GM23338 (cell line): ENCODE measurements at regions not wholly inside any gene's neighbourhood (a gene's known extent, or its start where the extent isn't known, plus 50 kb on each side); places are given as distances from the start of the nearest gene placed in this dataset.
A peak's percentile ranks its signal among the peaks of the same experiment; 100 is the strongest.

Experiments
- ATAC-seq: fragments of 200-7000 bp; cut with Tn5 transposase; 3 replicates; pipeline ENCODE4 v1.9.1; 2020
- DNase-seq: peaks from one replicate; pipeline ENCODE4 v3.0.0-alpha.2; 2015; ENCODE audit warnings: low spot score
- H2AFZ ChIP-seq: fragments of 200-600 bp; sonication (generic); 2 replicates; pipeline ENCODE4 v1.8.0; 2016; ENCODE audit warnings: antibody characterized with exemption, mild to moderate bottlenecking, moderate library complexity
- H3F3A ChIP-seq: fragments of 200-600 bp; sonication (generic); replicated peaks from 2 replicates; pipeline ENCODE4 v1.8.0; 2017; ENCODE audit warnings: antibody characterized with exemption, mixed run types, low read depth
- H3K27ac ChIP-seq: fragments of 200-600 bp; sonication (generic); 2 replicates; pipeline ENCODE4 v1.6.1; 2016; ENCODE audit warnings: low read depth
- H3K27me3 ChIP-seq: fragments of 200-600 bp; sonication (generic); 2 replicates; pipeline ENCODE4 v1.8.0; 2016; ENCODE audit warnings: mild to moderate bottlenecking, mixed run types, moderate library complexity; ENCODE audit not compliant: insufficient read depth
- H3K36me3 ChIP-seq: fragments of 200-600 bp; sonication (generic); 2 replicates; pipeline ENCODE4 v1.8.0; 2016; ENCODE audit warnings: mild to moderate bottlenecking; ENCODE audit not compliant: insufficient read depth
- H3K4me1 ChIP-seq: fragments of 200-600 bp; sonication (generic); 2 replicates; pipeline ENCODE4 v1.8.0; 2016; ENCODE audit warnings: mild to moderate bottlenecking, moderate library complexity; ENCODE audit not compliant: insufficient read depth
- H3K4me2 ChIP-seq: fragments of 200-600 bp; sonication (generic); 2 replicates; pipeline ENCODE4 v1.7.1; 2017; ENCODE audit warnings: mixed run types
- H3K4me3 ChIP-seq: fragments of 200-600 bp; sonication (generic); 2 replicates; pipeline ENCODE4 v1.6.1; 2016; ENCODE audit warnings: mixed run types
- H3K79me2 ChIP-seq: fragments of 200-600 bp; sonication (generic); replicated peaks from 2 replicates; pipeline ENCODE4 v1.8.0; 2017; ENCODE audit warnings: mild to moderate bottlenecking; ENCODE audit not compliant: insufficient read depth
- H3K9me2 ChIP-seq: fragments of 200-600 bp; sonication (generic); 2 replicates; pipeline ENCODE4 v1.8.0; 2017; ENCODE audit not compliant: insufficient read depth
- H4K20me1 ChIP-seq: fragments of 200-600 bp; sonication (generic); replicated peaks from 2 replicates; pipeline ENCODE4 v1.8.0; 2017; ENCODE audit warnings: mild to moderate bottlenecking; ENCODE audit not compliant: insufficient read depth
- H3K27ac Mint-ChIP-seq: 2 replicates; pipeline ENCODE4 v1.8.0; 2020; ENCODE audit warnings: inconsistent platforms, mild to moderate bottlenecking, moderate library complexity, mixed read lengths
- H3K27me3 Mint-ChIP-seq: 3 replicates; pipeline ENCODE4 v1.8.0; 2022; ENCODE audit warnings: low read depth, mild to moderate bottlenecking, moderate library complexity, mixed read lengths, inconsistent platforms; ENCODE audit not compliant: insufficient read depth, poor library complexity
- H3K36me3 Mint-ChIP-seq: 3 replicates; pipeline ENCODE4 v1.8.0; 2021; ENCODE audit warnings: low read depth, mild to moderate bottlenecking, inconsistent platforms, moderate library complexity, mixed read lengths
- H3K4me1 Mint-ChIP-seq: 3 replicates; pipeline ENCODE4 v1.8.0; 2020; ENCODE audit warnings: mild to moderate bottlenecking, inconsistent platforms, mixed read lengths
- H3K4me3 Mint-ChIP-seq: 3 replicates; pipeline ENCODE4 v1.8.0; 2021; ENCODE audit warnings: moderate library complexity, mild to moderate bottlenecking, inconsistent platforms, mixed read lengths
- H3K9me3 Mint-ChIP-seq: 3 replicates; pipeline ENCODE4 v1.8.0; 2020; ENCODE audit warnings: moderate library complexity, mild to moderate bottlenecking, inconsistent platforms, mixed read lengths
- CREB1 ChIP-seq: fragments of 250-450 bp; sonication (Bioruptor Pico); IDR thresholded peaks from 2 replicates; pipeline ENCODE4 v1.5.0; 2020; ENCODE audit warnings: low read depth, mild to moderate bottlenecking, moderate library complexity
- POLR2AphosphoS5 ChIP-seq: IDR thresholded peaks from 2 replicates; pipeline ENCODE4 v1.6.1; 2016; ENCODE audit warnings: antibody characterized with exemption, low read depth
- STAT1 ChIP-seq: IDR thresholded peaks from one replicate; pipeline ENCODE4 v1.6.1; 2016; ENCODE audit warnings: antibody characterized with exemption; ENCODE audit not compliant: unreplicated experiment
- TF ChIP-seq, protein P1 (sequence below): fragments of 250-450 bp; sonication (Bioruptor Pico); IDR thresholded peaks from 2 replicates; pipeline ENCODE4 v1.5.0; 2020; ENCODE audit warnings: mild to moderate bottlenecking, moderate library complexity
- TF ChIP-seq, protein P2 (sequence below): IDR thresholded peaks from 2 replicates; pipeline ENCODE4 v1.6.1; 2016; ENCODE audit warnings: antibody characterized with exemption
- TF ChIP-seq, protein P3 (sequence below): IDR thresholded peaks from one replicate; pipeline ENCODE4 v1.6.1; 2018; ENCODE audit warnings: antibody characterized with exemption; ENCODE audit not compliant: unreplicated experiment

DNA sequence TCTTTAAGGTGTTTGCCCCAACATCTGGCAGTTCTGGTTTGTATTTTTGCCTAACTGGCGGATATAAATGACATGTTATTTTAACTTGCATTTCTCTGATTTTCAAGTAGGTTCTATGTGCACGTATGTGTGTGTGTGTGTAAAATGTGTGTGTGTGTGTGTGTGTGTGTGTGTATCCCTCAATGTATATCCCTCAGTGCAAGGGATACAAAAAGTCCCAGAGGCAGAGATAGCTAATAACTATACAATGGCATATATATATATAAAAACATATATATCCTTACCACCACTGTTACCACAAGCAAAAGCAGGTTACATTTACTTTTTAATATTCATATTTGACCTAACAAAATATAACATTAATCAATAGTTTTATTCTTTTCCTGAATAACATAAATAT lies 95.0 kb upstream of the NR5A2 start:
- TF ChIP-seq STAT1, result no peak
- TF ChIP-seq, protein P1, sequence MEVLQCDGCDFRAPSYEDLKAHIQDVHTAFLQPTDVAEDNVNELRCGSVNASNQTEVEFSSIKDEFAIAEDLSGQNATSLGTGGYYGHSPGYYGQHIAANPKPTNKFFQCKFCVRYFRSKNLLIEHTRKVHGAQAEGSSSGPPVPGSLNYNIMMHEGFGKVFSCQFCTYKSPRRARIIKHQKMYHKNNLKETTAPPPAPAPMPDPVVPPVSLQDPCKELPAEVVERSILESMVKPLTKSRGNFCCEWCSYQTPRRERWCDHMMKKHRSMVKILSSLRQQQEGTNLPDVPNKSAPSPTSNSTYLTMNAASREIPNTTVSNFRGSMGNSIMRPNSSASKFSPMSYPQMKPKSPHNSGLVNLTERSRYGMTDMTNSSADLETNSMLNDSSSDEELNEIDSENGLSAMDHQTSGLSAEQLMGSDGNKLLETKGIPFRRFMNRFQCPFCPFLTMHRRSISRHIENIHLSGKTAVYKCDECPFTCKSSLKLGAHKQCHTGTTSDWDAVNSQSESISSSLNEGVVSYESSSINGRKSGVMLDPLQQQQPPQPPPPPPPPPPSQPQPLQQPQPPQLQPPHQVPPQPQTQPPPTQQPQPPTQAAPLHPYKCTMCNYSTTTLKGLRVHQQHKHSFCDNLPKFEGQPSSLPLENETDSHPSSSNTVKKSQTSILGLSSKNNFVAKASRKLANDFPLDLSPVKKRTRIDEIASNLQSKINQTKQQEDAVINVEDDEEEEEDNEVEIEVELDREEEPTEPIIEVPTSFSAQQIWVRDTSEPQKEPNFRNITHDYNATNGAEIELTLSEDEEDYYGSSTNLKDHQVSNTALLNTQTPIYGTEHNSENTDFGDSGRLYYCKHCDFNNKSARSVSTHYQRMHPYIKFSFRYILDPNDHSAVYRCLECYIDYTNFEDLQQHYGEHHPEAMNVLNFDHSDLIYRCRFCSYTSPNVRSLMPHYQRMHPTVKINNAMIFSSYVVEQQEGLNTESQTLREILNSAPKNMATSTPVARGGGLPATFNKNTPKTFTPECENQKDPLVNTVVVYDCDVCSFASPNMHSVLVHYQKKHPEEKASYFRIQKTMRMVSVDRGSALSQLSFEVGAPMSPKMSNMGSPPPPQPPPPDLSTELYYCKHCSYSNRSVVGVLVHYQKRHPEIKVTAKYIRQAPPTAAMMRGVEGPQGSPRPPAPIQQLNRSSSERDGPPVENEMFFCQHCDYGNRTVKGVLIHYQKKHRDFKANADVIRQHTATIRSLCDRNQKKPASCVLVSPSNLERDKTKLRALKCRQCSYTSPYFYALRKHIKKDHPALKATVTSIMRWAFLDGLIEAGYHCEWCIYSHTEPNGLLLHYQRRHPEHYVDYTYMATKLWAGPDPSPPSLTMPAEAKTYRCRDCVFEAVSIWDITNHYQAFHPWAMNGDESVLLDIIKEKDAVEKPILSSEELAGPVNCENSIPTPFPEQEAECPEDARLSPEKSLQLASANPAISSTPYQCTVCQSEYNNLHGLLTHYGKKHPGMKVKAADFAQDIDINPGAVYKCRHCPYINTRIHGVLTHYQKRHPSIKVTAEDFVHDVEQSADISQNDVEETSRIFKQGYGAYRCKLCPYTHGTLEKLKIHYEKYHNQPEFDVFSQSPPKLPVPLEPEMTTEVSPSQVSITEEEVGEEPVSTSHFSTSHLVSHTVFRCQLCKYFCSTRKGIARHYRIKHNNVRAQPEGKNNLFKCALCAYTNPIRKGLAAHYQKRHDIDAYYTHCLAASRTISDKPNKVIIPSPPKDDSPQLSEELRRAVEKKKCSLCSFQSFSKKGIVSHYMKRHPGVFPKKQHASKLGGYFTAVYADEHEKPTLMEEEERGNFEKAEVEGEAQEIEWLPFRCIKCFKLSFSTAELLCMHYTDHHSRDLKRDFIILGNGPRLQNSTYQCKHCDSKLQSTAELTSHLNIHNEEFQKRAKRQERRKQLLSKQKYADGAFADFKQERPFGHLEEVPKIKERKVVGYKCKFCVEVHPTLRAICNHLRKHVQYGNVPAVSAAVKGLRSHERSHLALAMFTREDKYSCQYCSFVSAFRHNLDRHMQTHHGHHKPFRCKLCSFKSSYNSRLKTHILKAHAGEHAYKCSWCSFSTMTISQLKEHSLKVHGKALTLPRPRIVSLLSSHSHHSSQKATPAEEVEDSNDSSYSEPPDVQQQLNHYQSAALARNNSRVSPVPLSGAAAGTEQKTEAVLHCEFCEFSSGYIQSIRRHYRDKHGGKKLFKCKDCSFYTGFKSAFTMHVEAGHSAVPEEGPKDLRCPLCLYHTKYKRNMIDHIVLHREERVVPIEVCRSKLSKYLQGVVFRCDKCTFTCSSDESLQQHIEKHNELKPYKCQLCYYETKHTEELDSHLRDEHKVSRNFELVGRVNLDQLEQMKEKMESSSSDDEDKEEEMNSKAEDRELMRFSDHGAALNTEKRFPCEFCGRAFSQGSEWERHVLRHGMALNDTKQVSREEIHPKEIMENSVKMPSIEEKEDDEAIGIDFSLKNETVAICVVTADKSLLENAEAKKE (CRISPR knock-in tag), result no peak
- TF ChIP-seq CREB1 (CRISPR knock-in tag), result no peak
- no peak for TF ChIP-seq POLR2AphosphoS5
- TF ChIP-seq, protein P2, sequence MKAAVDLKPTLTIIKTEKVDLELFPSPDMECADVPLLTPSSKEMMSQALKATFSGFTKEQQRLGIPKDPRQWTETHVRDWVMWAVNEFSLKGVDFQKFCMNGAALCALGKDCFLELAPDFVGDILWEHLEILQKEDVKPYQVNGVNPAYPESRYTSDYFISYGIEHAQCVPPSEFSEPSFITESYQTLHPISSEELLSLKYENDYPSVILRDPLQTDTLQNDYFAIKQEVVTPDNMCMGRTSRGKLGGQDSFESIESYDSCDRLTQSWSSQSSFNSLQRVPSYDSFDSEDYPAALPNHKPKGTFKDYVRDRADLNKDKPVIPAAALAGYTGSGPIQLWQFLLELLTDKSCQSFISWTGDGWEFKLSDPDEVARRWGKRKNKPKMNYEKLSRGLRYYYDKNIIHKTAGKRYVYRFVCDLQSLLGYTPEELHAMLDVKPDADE, result no peak
- TF ChIP-seq, protein P3, sequence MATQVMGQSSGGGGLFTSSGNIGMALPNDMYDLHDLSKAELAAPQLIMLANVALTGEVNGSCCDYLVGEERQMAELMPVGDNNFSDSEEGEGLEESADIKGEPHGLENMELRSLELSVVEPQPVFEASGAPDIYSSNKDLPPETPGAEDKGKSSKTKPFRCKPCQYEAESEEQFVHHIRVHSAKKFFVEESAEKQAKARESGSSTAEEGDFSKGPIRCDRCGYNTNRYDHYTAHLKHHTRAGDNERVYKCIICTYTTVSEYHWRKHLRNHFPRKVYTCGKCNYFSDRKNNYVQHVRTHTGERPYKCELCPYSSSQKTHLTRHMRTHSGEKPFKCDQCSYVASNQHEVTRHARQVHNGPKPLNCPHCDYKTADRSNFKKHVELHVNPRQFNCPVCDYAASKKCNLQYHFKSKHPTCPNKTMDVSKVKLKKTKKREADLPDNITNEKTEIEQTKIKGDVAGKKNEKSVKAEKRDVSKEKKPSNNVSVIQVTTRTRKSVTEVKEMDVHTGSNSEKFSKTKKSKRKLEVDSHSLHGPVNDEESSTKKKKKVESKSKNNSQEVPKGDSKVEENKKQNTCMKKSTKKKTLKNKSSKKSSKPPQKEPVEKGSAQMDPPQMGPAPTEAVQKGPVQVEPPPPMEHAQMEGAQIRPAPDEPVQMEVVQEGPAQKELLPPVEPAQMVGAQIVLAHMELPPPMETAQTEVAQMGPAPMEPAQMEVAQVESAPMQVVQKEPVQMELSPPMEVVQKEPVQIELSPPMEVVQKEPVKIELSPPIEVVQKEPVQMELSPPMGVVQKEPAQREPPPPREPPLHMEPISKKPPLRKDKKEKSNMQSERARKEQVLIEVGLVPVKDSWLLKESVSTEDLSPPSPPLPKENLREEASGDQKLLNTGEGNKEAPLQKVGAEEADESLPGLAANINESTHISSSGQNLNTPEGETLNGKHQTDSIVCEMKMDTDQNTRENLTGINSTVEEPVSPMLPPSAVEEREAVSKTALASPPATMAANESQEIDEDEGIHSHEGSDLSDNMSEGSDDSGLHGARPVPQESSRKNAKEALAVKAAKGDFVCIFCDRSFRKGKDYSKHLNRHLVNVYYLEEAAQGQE, result no peak
- no peaks in the 10 kb centered on the region for H3K36me3 Mint-ChIP-seq
- peaks cover 2% of the 10 kb centered on the region; the same call in 2 of the 3 replicates for H3K4me1 Mint-ChIP-seq
- Histone ChIP-seq H3K79me2 (no peaks in the 10 kb centered on the region), H3K36me3 (no peaks in the 10 kb centered on the region), H3K4me3 (no peak overlapping the region), H3K27me3 (no peaks in the 10 kb centered on the region), H3K9me2 (no peaks in the 10 kb centered on the region; the same call in 1 of the 2 replicates), H3F3A (no peaks in the 10 kb centered on the region), H2AFZ (peak overlapping the region; percentile 88), H4K20me1 (no peaks in the 10 kb centered on the region), H3K4me2 (no peak overlapping the region), H3K4me1 (no peaks in the 10 kb centered on the region), H3K27ac (no peak overlapping the region)
- no peaks in the 10 kb centered on the region for H3K9me3 Mint-ChIP-seq
- ATAC-seq (no peak), DNase-seq (no peak)
- H3K27me3 Mint-ChIP-seq, result no peaks in the 10 kb centered on the region
- no peak overlapping the region for H3K4me3 Mint-ChIP-seq
- H3K27ac Mint-ChIP-seq, result no peak overlapping the region
